Myocyte (in vitro differentiated cells): ENCODE measurements at regions not wholly inside any gene's neighbourhood (a gene's known extent, or its start where the extent isn't known, plus 50 kb on each side); places are given as distances from the start of the nearest gene placed in this dataset.

ENCODE experiments used
- DNase-seq: peaks from one replicate; pipeline ENCODE4 v3.0.0-alpha.2; 2012; ENCODE audit warnings: low read depth

- DNase-seq: peak; percentile 91
These were observed 247.1 kb upstream of the SIX2 start for GRCh38 chr2:45256173-45256866.

- DNase-seq: no peak
These were observed 246.3 kb upstream of the SIX2 start for GRCh38 chr2:45255563-45255962.

GRCh38 chr2:45254025-45254424 lies 244.8 kb upstream of the SIX2 start:
- no peak for DNase-seq

- DNase-seq: no peak
These were observed 243.9 kb upstream of the SIX2 start for GRCh38 chr2:45253151-45253550.

- no peak for DNase-seq
These were observed 240.9 kb upstream of the SIX2 start for GRCh38 chr2:45250176-45250575.

- no peak for DNase-seq
These were observed 239.0 kb upstream of the SIX2 start for GRCh38 chr2:45248214-45248613.

- DNase-seq: peak; percentile 46
These were observed 235.7 kb upstream of the SIX2 start for GRCh38 chr2:45244928-45245327.

GRCh38 chr2:45242161-45242741 lies 233.0 kb upstream of the SIX2 start:
- peak; percentile 95 for DNase-seq

- DNase-seq: peak; percentile 43
These were observed 231.9 kb upstream of the SIX2 start for GRCh38 chr2:45241061-45241561.

- DNase-seq: peak; percentile 99
These were observed 228.7 kb upstream of the SIX2 start for GRCh38 chr2:45237850-45238542.

- DNase-seq: peak; percentile 87
These were observed 227.9 kb upstream of the SIX2 start for GRCh38 chr2:45237128-45237527.

- peak; percentile 37 for DNase-seq
These were observed 227.0 kb upstream of the SIX2 start for GRCh38 chr2:45236268-45236667.

GRCh38 chr2:45233301-45233700 lies 224.0 kb upstream of the SIX2 start:
- DNase-seq: no peak

GRCh38 chr2:45232818-45233217 lies 223.6 kb upstream of the SIX2 start:
- peak; percentile 37 for DNase-seq

- DNase-seq: no peak
These were observed 220.2 kb upstream of the SIX2 start for GRCh38 chr2:45229411-45229810.

- no peak for DNase-seq
These were observed 218.1 kb upstream of the SIX2 start for GRCh38 chr2:45227347-45227746.

GRCh38 chr2:45224993-45225380 lies 215.7 kb upstream of the SIX2 start:
- DNase-seq: no peak

GRCh38 chr2:45224321-45224992 lies 215.2 kb upstream of the SIX2 start:
- DNase-seq: no peak

- no peak for DNase-seq
These were observed 214.3 kb upstream of the SIX2 start for GRCh38 chr2:45223531-45223930.

GRCh38 chr2:45220227-45220626 lies 211.0 kb upstream of the SIX2 start:
- DNase-seq: peak; percentile 83

GRCh38 chr2:45218931-45219339 lies 209.7 kb upstream of the SIX2 start:
- no peak for DNase-seq

- DNase-seq: no peak
These were observed 209.0 kb upstream of the SIX2 start for GRCh38 chr2:45218297-45218696.
